G401.6 (cell line): ENCODE measurements at regions not wholly inside any gene's neighbourhood (a gene's known extent, or its start where the extent isn't known, plus 50 kb on each side); places are given as distances from the start of the nearest gene placed in this dataset.
"Not testable (repeated sequence)": the region's sequence is repeated elsewhere in the genome, so short reads cannot be mapped to it uniquely, and the experiment has no call there.

ENCODE experiments used
- FAIRE-seq: peaks from 2 replicates; lab custom pipeline; 2012; peaks lifted over from hg19 to GRCh38; lab: Jason Lieb, UNC

- FAIRE-seq, result no peak
Observed at GRCh38 chr16:85222155-85222863, 110.0 kb upstream of the CIBAR2 start.

- no peak for FAIRE-seq
Observed at GRCh38 chr16:85225257-85225656, 113.0 kb upstream of the CIBAR2 start.

GRCh38 chr16:85225721-85226120, 113.4 kb upstream of the CIBAR2 start:
- no peak for FAIRE-seq

- no peak for FAIRE-seq
Observed at GRCh38 chr16:85227084-85227945, 115.0 kb upstream of the CIBAR2 start.

- FAIRE-seq, result no peak
Observed at GRCh38 chr16:85227946-85228862, 115.9 kb upstream of the CIBAR2 start.

GRCh38 chr16:85228970-85229430, 116.7 kb upstream of the CIBAR2 start:
- FAIRE-seq, result no peak

- no peak for FAIRE-seq
Observed at GRCh38 chr16:85229869-85230462, 117.7 kb upstream of the CIBAR2 start.

- not testable (repeated sequence) for FAIRE-seq
Observed at GRCh38 chr16:85230764-85231383, 118.6 kb upstream of the CIBAR2 start.

- no peak for FAIRE-seq
Observed at GRCh38 chr16:85231959-85232358, 119.7 kb upstream of the CIBAR2 start.

- FAIRE-seq, result no peak
Observed at GRCh38 chr16:85232369-85233142, 120.3 kb upstream of the CIBAR2 start.

- no peak for FAIRE-seq
Observed at GRCh38 chr16:85233516-85233915, 121.2 kb upstream of the CIBAR2 start.

- no peak for FAIRE-seq
Observed at GRCh38 chr16:85234310-85235204, 122.3 kb upstream of the CIBAR2 start.

GRCh38 chr16:85235991-85236817, 123.9 kb upstream of the CIBAR2 start:
- FAIRE-seq, result no peak

GRCh38 chr16:85236818-85237150, 124.5 kb upstream of the CIBAR2 start:
- FAIRE-seq, result no peak

GRCh38 chr16:85237817-85238216, 125.5 kb upstream of the CIBAR2 start:
- no peak for FAIRE-seq

- no peak for FAIRE-seq
Observed at GRCh38 chr16:85238233-85238647, 126.0 kb upstream of the CIBAR2 start.

GRCh38 chr16:85239239-85239638, 127.0 kb upstream of the CIBAR2 start:
- FAIRE-seq, result no peak

GRCh38 chr16:85239871-85240270, 127.6 kb upstream of the CIBAR2 start:
- no peak for FAIRE-seq
